ENCODE measurements at regions not wholly inside any gene's neighbourhood (a gene's known extent, or its start where the extent isn't known, plus 50 kb on each side); places are given as distances from the start of the nearest gene placed in this dataset.

GRCh38 chr2:57848723-57849122 is 197.9 kb upstream of the VRK2 start:
- H3K4me3 ChIP-seq, result no peak overlapping the region
- DNase-seq, result no peak
- H3K36me3 ChIP-seq, result no peaks in the 10 kb centered on the region
- intact Hi-C loops (cut with DNase I), result no loop called here
- H3K27me3 ChIP-seq, result no peaks in the 10 kb centered on the region
- H3K27ac ChIP-seq, result no peak overlapping the region
- 74 to 78% (median 75%) methylated on average over 4 of the region's 4 CpGs for WGBS, 3 donors
- no peak for TF ChIP-seq POLR2A (IDR thresholded peaks at IDR 0.05)
- TF ChIP-seq, protein P1, sequence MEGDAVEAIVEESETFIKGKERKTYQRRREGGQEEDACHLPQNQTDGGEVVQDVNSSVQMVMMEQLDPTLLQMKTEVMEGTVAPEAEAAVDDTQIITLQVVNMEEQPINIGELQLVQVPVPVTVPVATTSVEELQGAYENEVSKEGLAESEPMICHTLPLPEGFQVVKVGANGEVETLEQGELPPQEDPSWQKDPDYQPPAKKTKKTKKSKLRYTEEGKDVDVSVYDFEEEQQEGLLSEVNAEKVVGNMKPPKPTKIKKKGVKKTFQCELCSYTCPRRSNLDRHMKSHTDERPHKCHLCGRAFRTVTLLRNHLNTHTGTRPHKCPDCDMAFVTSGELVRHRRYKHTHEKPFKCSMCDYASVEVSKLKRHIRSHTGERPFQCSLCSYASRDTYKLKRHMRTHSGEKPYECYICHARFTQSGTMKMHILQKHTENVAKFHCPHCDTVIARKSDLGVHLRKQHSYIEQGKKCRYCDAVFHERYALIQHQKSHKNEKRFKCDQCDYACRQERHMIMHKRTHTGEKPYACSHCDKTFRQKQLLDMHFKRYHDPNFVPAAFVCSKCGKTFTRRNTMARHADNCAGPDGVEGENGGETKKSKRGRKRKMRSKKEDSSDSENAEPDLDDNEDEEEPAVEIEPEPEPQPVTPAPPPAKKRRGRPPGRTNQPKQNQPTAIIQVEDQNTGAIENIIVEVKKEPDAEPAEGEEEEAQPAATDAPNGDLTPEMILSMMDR (IDR thresholded peaks at IDR 0.05), result no peak
- no peak for TF ChIP-seq EP300 (IDR thresholded peaks at IDR 0.05)
- H3K4me1 ChIP-seq (ENCODE audit: insufficient read depth), result no peaks in the 10 kb centered on the region
- H3K9me3 ChIP-seq, result no peaks in the 10 kb centered on the region

DNA sequence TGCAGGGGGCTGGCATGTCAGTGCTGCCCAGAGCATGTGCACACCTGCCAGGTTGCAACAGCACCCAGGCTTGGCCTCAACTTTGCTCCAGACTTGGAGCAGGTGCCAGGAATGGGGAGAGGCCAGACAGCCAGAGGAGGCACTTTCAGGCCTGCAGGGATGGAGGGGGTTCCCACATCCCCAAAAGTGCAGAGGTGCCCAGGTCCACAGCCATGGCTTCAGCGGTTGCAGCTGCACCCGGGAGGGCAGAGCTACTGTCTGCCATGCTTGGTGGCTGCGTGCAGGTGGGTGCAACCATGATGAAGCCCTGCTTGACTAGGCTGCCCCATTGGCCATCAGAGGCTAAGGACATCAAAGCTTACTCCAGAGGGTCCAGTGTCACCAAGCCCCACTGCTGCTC is 196.8 kb upstream of the VRK2 start:
- 91 to 95% (median 94%) methylated on average over 3 of the region's 3 CpGs for WGBS, 3 donors
- Histone ChIP-seq H3K27ac (no peak overlapping the region), H3K4me1 (ENCODE audit: insufficient read depth) (no peaks in the 10 kb centered on the region), H3K36me3 (no peaks in the 10 kb centered on the region), H3K27me3 (no peaks in the 10 kb centered on the region), H3K9me3 (no peaks in the 10 kb centered on the region), H3K4me3 (no peak overlapping the region)
- no peak for TF ChIP-seq EP300 (IDR thresholded peaks at IDR 0.05)
- TF ChIP-seq, protein P1 (IDR thresholded peaks at IDR 0.05), result no peak
- no peak for TF ChIP-seq POLR2A (IDR thresholded peaks at IDR 0.05)
- intact Hi-C loops (cut with DNase I), result no loop called here
- DNase-seq, result no peak

DNA sequence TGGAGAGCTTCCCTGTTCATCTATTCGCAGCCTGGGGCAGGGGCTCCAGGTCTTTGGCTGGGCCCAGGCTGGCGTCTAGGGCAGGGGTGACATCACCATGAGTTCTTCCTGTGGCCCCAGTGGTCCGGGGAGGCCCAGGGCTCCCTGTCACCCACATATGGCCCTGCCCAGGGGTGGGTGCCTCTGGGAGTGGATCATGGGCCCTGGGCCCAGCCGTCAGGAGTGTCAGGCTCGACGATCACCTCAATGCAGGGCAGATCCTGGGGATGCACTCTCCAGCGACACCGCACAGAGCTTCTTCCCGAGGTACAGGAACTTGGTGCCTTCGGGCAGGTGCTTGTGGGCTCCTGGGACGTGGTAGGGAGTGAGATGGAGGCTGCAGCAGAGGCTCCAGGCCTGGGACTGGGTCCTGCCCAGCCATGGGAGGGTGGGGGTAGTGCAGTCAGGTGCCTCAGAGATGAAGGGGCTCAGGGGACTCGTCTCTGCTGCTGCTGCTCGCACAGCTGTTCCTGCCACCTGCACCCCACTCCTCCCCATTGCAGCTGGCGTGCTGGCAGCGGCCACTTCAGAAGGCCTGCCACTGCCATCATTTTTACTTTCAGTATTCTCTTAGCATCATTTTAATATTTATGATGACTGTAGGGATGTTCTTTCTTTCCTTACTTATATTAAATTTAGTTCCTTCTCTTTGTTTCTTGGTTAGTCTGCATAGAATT is 196.0 kb upstream of the VRK2 start:
- Histone ChIP-seq H3K27ac (no peak overlapping the region), H3K36me3 (no peaks in the 10 kb centered on the region), H3K4me3 (no peak overlapping the region), H3K9me3 (no peaks in the 10 kb centered on the region), H3K4me1 (ENCODE audit: insufficient read depth) (no peaks in the 10 kb centered on the region), H3K27me3 (no peaks in the 10 kb centered on the region)
- intact Hi-C loops (cut with DNase I), result no loop called here
- 86 to 90% (median 87%) methylated on average over 15 of the region's 15 CpGs for WGBS, 3 donors
- DNase-seq, result no peak
- TF ChIP-seq POLR2A (IDR thresholded peaks at IDR 0.05) (no peak), EP300 (IDR thresholded peaks at IDR 0.05) (no peak)
- TF ChIP-seq, protein P1 (IDR thresholded peaks at IDR 0.05), result no peak

- Histone ChIP-seq H3K36me3 (no peaks in the 10 kb centered on the region), H3K27me3 (no peaks in the 10 kb centered on the region), H3K4me1 (ENCODE audit: insufficient read depth) (no peaks in the 10 kb centered on the region), H3K9me3 (no peaks in the 10 kb centered on the region), H3K27ac (no peak overlapping the region), H3K4me3 (no peak overlapping the region)
- no peak for DNase-seq
- intact Hi-C loops (cut with DNase I), result no loop called here
- no peak for TF ChIP-seq POLR2A (IDR thresholded peaks at IDR 0.05)
- no peak for TF ChIP-seq EP300 (IDR thresholded peaks at IDR 0.05)
- TF ChIP-seq, protein P1 (IDR thresholded peaks at IDR 0.05), result no peak
These were observed 191.4 kb upstream of the VRK2 start for GRCh38 chr2:57855212-57855611.

All from ovary (tissue), 7 donors.